PFSK-1 (cell line): ENCODE measurements at regions not wholly inside any gene's neighbourhood (a gene's known extent, or its start where the extent isn't known, plus 50 kb on each side); places are given as distances from the start of the nearest gene placed in this dataset.

ENCODE experiments used
- POLR2AphosphoS5 ChIP-seq: IDR thresholded peaks from 2 replicates; pipeline ENCODE4 v1.6.1; 2012; ENCODE audit warnings: low read depth, mild to moderate bottlenecking, control low read depth, low read length, moderate library complexity
- SIN3A ChIP-seq: IDR thresholded peaks from 2 replicates; pipeline ENCODE4 v1.6.1; 2012; ENCODE audit warnings: mild to moderate bottlenecking, low read length, moderate library complexity, borderline replicate concordance; ENCODE audit not compliant: insufficient read depth

DNA sequence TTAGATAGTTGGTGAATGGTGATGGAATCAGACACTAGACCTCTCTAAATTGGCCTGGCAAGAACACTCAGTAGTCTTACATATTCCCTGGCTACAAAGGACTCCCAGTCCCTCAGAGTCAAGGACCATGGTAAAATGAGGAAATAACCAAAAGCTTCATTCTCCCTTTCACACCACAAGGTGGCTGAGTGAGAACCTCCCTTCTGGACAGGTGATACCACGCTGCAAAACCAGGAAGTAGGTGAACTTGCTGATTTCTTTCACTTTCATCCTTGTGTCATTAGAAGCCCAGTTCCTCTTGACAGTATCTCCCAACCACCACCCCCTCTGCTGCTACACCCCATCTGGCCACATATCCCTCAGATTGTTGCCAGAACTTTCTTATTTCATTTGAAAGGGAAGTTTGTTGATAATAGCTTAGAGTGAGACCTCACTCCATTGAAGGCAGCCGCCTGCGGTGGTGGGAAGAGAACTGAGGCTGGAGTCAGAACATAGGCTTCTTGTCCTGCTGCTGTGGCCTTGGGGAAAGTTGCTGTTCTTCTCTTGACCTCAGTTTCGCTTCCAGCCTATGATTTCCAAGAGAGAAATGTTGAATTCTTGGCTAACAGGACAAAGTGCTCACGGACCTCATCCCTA, 290.6 kb upstream of the CCL2 start:
- TF ChIP-seq POLR2AphosphoS5 (no peak), SIN3A (no peak)
